Vagina (tissue), 2 donors: ENCODE measurements at regions not wholly inside any gene's neighbourhood (a gene's known extent, or its start where the extent isn't known, plus 50 kb on each side); places are given as distances from the start of the nearest gene placed in this dataset.
A peak's percentile ranks its signal among the peaks of the same experiment; 100 is the strongest.

ENCODE experiments used
- DNase-seq, 2 donors: peaks; one replicate each; pipeline ENCODE4 v3.0.0-alpha.2; 2017; ENCODE audit errors: extremely low spot score in 2 of 2
- H3K27ac ChIP-seq: fragments of 200-600 bp; sonication (generic); one replicate; pipeline ENCODE4 v1.5.1; 2019
- H3K27me3 ChIP-seq: fragments of 200-600 bp; sonication (generic); one replicate; pipeline ENCODE4 v1.5.1; 2019
- H3K36me3 ChIP-seq, 2 donors: fragments of 200-600 bp; sonication (generic); one replicate each; pipeline ENCODE4 v1.5.1; 2017 to 2019
- H3K4me1 ChIP-seq: fragments of 200-600 bp; sonication (generic); one replicate; pipeline ENCODE4 v1.5.1; 2019
- H3K4me3 ChIP-seq, 2 donors: fragments of 200-600 bp; sonication (generic); 1 replicate in 1 of 2; 2 replicates in 1 of 2; pipeline ENCODE4 v1.5.1; 2016 to 2019
- H3K9me3 ChIP-seq: fragments of 200-600 bp; sonication (generic); one replicate; pipeline ENCODE4 v1.5.1; 2019
- CTCF ChIP-seq, 3 experiments: fragments of 450-650 bp in 2 of 3; fragments of 200-600 bp in 1 of 3; sonication (generic) in 1 of 3; IDR thresholded peaks; one replicate each; pipeline ENCODE4 v1.5.1; 2017 to 2019; ENCODE audit warnings: antibody characterized with exemption in 3 of 3, mild to moderate bottlenecking in 2 of 3, moderate library complexity in 2 of 3
- POLR2A ChIP-seq, 2 donors: fragments of 450-650 bp; IDR thresholded peaks; one replicate each; pipeline ENCODE4 v1.6.1; 2017; ENCODE audit warnings: antibody characterized with exemption in 2 of 2, mild to moderate bottlenecking in 2 of 2, moderate library complexity in 2 of 2
- POLR2AphosphoS5 ChIP-seq, 2 donors: sonication (generic); formaldehyde crosslinking; IDR thresholded peaks; one replicate each; pipeline ENCODE4 v1.9.0; 2017; ENCODE audit warnings: antibody characterized with exemption in 2 of 2, mild to moderate bottlenecking in 2 of 2, low read depth in 1 of 2; ENCODE audit not compliant: insufficient read depth in 1 of 2
- intact Hi-C: fragments of 100-400 bp; cut with DNase I; formaldehyde crosslinking; loops from one replicate; pipeline ENCODE4 v1.15.1; 2023

- intact Hi-C loops = no loop called here
- Histone ChIP-seq H3K4me1 (no peaks in the 10 kb centered on the region), H3K9me3 (no peaks in the 10 kb centered on the region), H3K36me3 (no peaks in the 10 kb centered on the region), H3K27ac (no peak overlapping the region), H3K27me3 (no peaks in the 10 kb centered on the region), H3K4me3 (no peak overlapping the region)
- DNase-seq = no peak
- TF ChIP-seq POLR2AphosphoS5 (IDR thresholded peaks at IDR 0.05; ENCODE audit: insufficient read depth in 1 of 2, low read depth in 1 of 2) (no peak), CTCF (IDR thresholded peaks at IDR 0.05) (no peak), POLR2A (IDR thresholded peaks at IDR 0.05) (no peak)
Measured at GRCh38 chr1:116841569-116842344, 68.0 kb upstream of the PTGFRN start.

- Histone ChIP-seq H3K9me3 (no peaks in the 10 kb centered on the region), H3K36me3 (no peaks in the 10 kb centered on the region), H3K27ac (no peak overlapping the region), H3K27me3 (no peaks in the 10 kb centered on the region), H3K4me3 (no peak overlapping the region), H3K4me1 (no peaks in the 10 kb centered on the region)
- DNase-seq = no peak
- intact Hi-C loops = no loop called here
- TF ChIP-seq CTCF (IDR thresholded peaks at IDR 0.05) = no peak
- no peak for TF ChIP-seq POLR2AphosphoS5 (IDR thresholded peaks at IDR 0.05; ENCODE audit: insufficient read depth in 1 of 2, low read depth in 1 of 2)
- no peak for TF ChIP-seq POLR2A (IDR thresholded peaks at IDR 0.05)
Measured at GRCh38 chr1:116842654-116843053, 67.1 kb upstream of the PTGFRN start.

GRCh38 chr1:116844775-116845174 lies 64.9 kb upstream of the PTGFRN start:
- DNase-seq = no peak
- no peaks in the 10 kb centered on the region for H3K36me3 ChIP-seq
- H3K9me3 ChIP-seq = no peaks in the 10 kb centered on the region
- H3K4me3 ChIP-seq = no peak overlapping the region
- H3K4me1 ChIP-seq = no peaks in the 10 kb centered on the region
- H3K27me3 ChIP-seq = no peaks in the 10 kb centered on the region
- intact Hi-C loops = no loop called here
- H3K27ac ChIP-seq = no peak overlapping the region
- TF ChIP-seq POLR2A (IDR thresholded peaks at IDR 0.05) (no peak), CTCF (IDR thresholded peaks at IDR 0.05) (no peak), POLR2AphosphoS5 (IDR thresholded peaks at IDR 0.05; ENCODE audit: insufficient read depth in 1 of 2, low read depth in 1 of 2) (no peak)

- Histone ChIP-seq H3K4me3 (no peak overlapping the region), H3K27ac (peak overlapping the region; percentile 34), H3K27me3 (no peaks in the 10 kb centered on the region), H3K9me3 (no peaks in the 10 kb centered on the region), H3K36me3 (no peaks in the 10 kb centered on the region), H3K4me1 (no peaks in the 10 kb centered on the region)
- DNase-seq = no peak
- intact Hi-C loops = no loop called here
- TF ChIP-seq POLR2AphosphoS5 (IDR thresholded peaks at IDR 0.05; ENCODE audit: insufficient read depth in 1 of 2, low read depth in 1 of 2) (no peak), CTCF (IDR thresholded peaks at IDR 0.05) (no peak), POLR2A (IDR thresholded peaks at IDR 0.05) (no peak)
Measured at GRCh38 chr1:116847190-116847589, 62.5 kb upstream of the PTGFRN start.
